HFF-Myc (cell line): ENCODE measurements at regions not wholly inside any gene's neighbourhood (a gene's known extent, or its start where the extent isn't known, plus 50 kb on each side); places are given as distances from the start of the nearest gene placed in this dataset.

Experiments
- DNase-seq: peaks from one replicate; pipeline ENCODE4 v3.0.0-alpha.2; 2011; ENCODE audit warnings: low read depth; ENCODE audit errors: extremely low read depth
- H3K4me3 ChIP-seq: replicated peaks from 2 replicates; pipeline ENCODE4 v1.5.1; 2011; ENCODE audit warnings: low read depth, mild to moderate bottlenecking, control low read depth, low read length
- TF ChIP-seq, protein P1 (sequence below): IDR thresholded peaks from 2 replicates; pipeline ENCODE4 v1.5.1; 2012; ENCODE audit warnings: mild to moderate bottlenecking, low read depth, low read length, control low read depth; ENCODE audit errors: missing control alignments

DNA sequence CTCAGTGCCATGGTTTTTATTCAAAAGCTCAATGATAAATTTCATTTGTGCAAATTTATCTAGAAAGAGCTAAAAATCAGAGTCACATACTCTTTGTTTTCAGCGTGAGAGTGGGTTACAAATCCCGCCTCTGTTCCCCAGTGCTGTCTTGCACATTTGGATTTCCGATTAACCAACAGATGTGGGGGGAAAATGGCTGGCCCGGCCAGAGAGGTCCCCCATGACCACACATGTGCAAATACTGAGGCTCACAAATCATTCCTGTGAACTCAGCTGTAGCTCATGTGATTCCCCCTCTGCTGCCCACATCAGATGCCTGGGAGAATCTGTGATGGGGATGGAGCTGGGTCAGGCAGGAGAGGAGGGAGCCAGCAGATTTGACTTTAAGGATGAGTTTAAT, 168.7 kb downstream of the PAX1 start:
- DNase-seq: no peak
- TF ChIP-seq, protein P1, sequence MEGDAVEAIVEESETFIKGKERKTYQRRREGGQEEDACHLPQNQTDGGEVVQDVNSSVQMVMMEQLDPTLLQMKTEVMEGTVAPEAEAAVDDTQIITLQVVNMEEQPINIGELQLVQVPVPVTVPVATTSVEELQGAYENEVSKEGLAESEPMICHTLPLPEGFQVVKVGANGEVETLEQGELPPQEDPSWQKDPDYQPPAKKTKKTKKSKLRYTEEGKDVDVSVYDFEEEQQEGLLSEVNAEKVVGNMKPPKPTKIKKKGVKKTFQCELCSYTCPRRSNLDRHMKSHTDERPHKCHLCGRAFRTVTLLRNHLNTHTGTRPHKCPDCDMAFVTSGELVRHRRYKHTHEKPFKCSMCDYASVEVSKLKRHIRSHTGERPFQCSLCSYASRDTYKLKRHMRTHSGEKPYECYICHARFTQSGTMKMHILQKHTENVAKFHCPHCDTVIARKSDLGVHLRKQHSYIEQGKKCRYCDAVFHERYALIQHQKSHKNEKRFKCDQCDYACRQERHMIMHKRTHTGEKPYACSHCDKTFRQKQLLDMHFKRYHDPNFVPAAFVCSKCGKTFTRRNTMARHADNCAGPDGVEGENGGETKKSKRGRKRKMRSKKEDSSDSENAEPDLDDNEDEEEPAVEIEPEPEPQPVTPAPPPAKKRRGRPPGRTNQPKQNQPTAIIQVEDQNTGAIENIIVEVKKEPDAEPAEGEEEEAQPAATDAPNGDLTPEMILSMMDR: no peak
- H3K4me3 ChIP-seq: no peak overlapping the region

DNA sequence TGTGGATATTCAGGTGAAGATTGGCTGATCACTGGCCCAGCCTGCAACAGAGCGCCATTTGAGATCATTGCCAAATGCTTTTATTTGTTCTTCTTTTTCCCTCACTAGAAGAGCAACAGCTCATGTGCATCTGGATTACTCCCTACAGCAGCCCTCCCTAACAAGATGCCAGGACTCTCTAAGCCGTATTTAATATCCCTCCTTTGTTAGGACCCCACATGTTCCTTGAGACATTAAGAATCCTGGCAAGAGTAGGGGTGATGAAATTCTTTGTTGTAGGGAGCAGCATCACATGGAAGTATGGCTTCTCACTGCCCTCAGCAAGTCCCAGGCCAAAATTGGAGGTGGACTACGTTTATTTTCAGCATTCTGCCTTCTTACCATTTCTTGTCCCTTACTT, 167.8 kb downstream of the PAX1 start:
- DNase-seq: no peak
- TF ChIP-seq, protein P1: no peak
- no peak overlapping the region for H3K4me3 ChIP-seq

DNA sequence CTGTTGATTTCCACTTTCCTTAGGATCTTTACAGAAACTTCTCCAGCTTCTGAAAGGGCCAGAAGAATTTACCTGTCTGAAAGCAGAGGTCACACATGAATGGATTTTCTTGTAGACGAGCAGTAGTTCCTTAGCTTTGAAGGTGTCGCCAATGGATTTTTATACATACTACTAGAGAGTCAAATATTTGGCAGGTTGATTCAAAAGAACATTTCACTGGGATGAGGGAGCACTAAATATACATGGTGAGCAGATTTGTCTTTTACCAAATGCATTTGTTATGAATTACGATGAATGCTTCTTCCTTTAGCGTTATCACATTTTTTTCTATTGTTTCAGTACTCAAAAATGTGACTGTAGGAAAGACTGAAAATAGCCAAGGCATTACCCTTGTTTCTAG, 162.3 kb downstream of the PAX1 start:
- no peak for DNase-seq
- TF ChIP-seq, protein P1: no peak
- H3K4me3 ChIP-seq: no peak overlapping the region

DNA sequence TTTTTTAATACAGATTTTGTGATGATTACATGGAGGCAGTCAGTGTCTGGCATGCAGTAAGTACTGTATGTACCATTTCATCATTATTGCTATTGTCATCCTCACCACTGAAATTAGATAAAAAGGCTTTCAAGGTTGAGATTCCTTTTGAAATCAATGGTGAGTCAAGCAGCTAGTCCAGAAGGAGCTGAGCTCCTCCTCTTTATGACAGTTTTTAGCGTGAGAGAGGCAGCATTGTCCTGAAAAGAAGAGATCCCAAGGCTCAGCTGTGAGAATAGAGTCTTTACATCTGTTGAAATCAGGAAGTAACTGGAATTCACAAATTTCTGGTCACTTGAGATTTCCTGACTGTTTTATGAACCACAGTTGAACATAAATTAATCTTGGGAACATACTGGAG, 161.9 kb downstream of the PAX1 start:
- no peak overlapping the region for H3K4me3 ChIP-seq
- TF ChIP-seq, protein P1: no peak
- no peak for DNase-seq

DNA sequence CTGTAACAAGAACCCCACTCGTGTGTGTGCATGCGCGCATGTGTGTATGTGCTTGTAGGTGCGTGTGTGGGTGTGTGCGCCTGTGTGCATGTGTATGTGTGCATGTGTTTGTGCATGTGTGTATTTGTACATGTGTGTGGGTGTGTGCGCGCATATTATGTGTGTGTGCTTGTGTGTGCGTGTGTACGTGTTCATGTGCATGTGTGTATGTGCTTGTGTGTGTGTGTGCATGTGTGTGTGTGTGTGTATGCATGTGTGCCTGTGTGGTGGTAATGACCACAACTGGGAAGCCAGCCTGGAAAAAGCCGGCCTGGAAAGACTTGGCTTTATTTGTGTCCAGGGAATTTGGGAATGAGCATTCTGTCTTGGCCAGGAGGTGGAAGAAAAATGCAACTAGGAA, 157.5 kb downstream of the PAX1 start:
- H3K4me3 ChIP-seq: no peak overlapping the region
- DNase-seq: no peak
- TF ChIP-seq, protein P1: no peak

DNA sequence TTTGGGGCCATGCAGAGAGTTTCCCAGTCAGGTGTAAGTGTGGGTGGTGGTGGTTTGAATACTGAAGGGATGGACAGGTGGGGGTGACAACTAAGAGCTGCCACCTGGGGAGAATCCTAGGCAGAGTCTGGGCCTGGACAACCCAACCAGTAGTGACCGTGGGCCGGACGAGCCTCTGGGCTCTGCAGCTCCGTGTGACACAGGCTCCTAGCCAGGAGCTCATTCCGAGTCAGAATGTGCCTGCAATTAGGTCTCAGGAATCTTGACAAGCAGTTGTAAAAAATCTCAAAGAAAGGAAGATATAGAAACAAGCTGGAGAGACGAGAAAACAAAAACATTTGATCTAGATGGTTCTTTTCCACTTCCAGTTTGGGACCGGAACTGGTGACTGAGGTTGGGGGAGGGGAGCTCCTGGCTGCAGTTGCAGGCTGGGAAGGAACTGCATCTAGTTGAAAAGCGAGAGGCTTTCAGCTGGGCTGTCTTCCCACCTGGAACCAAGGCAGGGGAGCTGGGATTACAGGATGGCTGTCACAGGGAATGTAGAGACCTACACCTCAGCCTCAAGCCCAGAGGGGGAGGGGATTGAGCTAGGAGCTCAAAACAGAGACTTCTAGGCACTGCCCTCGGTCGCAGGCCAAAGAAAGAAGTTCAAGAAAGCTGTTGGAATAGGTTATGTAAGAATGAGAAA, 156.9 kb downstream of the PAX1 start:
- no peak overlapping the region for H3K4me3 ChIP-seq
- DNase-seq: no peak
- TF ChIP-seq, protein P1: no peak

DNA sequence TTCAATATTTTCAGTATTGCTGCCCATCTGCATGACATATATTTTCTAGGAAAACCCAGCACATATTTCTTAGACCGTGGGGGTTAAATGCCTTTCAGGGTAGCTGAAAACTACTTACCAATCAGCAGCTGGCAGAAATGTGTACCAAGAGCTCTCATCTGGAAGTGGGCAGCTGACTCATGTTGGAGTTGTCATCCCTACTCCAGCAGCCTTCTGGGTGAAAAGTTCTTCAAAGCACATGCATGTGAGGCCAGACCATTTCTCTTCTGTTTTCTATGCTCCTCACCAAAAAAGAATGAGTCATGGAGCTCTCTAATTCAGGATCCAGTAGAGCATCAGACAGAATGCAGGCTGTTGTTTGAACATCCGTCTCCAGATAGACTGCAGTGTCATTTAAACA, 135.5 kb downstream of the PAX1 start:
- TF ChIP-seq, protein P1: no peak
- DNase-seq: no peak
- H3K4me3 ChIP-seq: no peak overlapping the region
